ENCODE measurements at regions not wholly inside any gene's neighbourhood (a gene's known extent, or its start where the extent isn't known, plus 50 kb on each side); places are given as distances from the start of the nearest gene placed in this dataset.

DNA sequence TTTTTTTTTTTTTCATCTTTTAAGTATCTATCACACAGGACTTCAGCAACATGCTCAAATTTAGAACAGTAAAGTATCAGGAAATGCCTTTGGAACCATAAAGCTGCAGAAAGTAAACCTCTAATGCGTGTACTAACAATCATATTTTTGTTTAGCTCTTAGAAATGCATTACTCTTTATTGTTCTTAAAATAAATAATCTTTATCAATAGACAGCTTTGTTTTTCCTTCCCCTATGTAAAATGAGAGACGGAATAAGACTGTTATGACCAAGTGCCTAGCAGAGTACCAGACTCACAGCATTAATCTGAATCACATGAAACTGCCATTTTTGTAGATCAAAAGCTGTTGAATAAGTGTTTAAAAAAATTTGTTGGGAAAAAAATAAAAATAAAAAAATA lies 50.5 kb upstream of the COL25A1 start:
- no CpG with 5 or more reads among the region's 2 CpGs for WGBS (ENCODE audit: extremely low coverage, insufficient coverage, insufficient read length)

More for the DNA sequence above, 50.5 kb upstream of the COL25A1 start:
- Histone ChIP-seq H3K4me3 (ENCODE audit: low read depth, low read length) (no peak overlapping the region), H3K36me3 (ENCODE audit: control insufficient read depth in 1 of 2, insufficient read depth in 2 of 2, low read length in 2 of 2) (no peaks in the 10 kb centered on the region), H3K14ac (ENCODE audit: low read length) (no peak overlapping the region), H2AK5ac (ENCODE audit: low read length) (no peak overlapping the region), H2AFZ (ENCODE audit: insufficient read depth, low read length, poor library complexity) (no peak overlapping the region), H2BK12ac (ENCODE audit: low read length) (no peak overlapping the region), H3K27ac (ENCODE audit: low read depth, low read length) (no peak overlapping the region), H4K12ac (ENCODE audit: low read depth, low read length) (no peak overlapping the region), H3K9ac (ENCODE audit: low read length) (no peak overlapping the region), H3K18ac (ENCODE audit: low read length) (no peak overlapping the region), H3K23ac (ENCODE audit: low read length) (no peak overlapping the region), H4K8ac (ENCODE audit: low read depth, low read length) (no peak overlapping the region), H3K4me1 (ENCODE audit: control insufficient read depth in 1 of 2, insufficient read depth in 2 of 2, low read length in 2 of 2) (no peaks in the 10 kb centered on the region), H3K4me2 (ENCODE audit: low read length) (no peak overlapping the region), H3K79me1 (ENCODE audit: low read length) (no peaks in the 10 kb centered on the region), H2BK120ac (ENCODE audit: insufficient read depth, low read length, poor library complexity) (no peak overlapping the region), H2BK5ac (ENCODE audit: low read depth, low read length, poor library complexity) (no peak overlapping the region), H3K9me3 (ENCODE audit: insufficient read depth, low read depth, low read length) (no peaks in the 10 kb centered on the region), H3K27me3 (ENCODE audit: insufficient read depth, low read length) (no peaks in the 10 kb centered on the region), H4K91ac (ENCODE audit: low read depth, low read length) (no peak overlapping the region), H3K79me2 (ENCODE audit: control insufficient read depth, insufficient read depth, low read length, poor library complexity) (no peaks in the 10 kb centered on the region), H3K4ac (ENCODE audit: low read depth, low read length) (no peak overlapping the region)
- no peak for DNase-seq
